A673 (cell line): ENCODE measurements at regions not wholly inside any gene's neighbourhood (a gene's known extent, or its start where the extent isn't known, plus 50 kb on each side); places are given as distances from the start of the nearest gene placed in this dataset.

ENCODE experiments used
- BruUV-seq: library from RNA; stranded (reverse); fragments of 400-500 nt; replicated peaks from 2 replicates; lab custom pipeline; 2021; lab: Mats Ljungman, UMichigan
- CTCF ChIA-PET: fragments of 300-600 bp; sonication (Branson Sonifier 250); formaldehyde crosslinking; loops from one replicate; lab custom pipeline; 2022; ENCODE audit warnings: antibody characterized with exemption; lab: Charles Lee
- POLR2A ChIA-PET: fragments of 300-600 bp; sonication (Branson Sonifier 250); formaldehyde crosslinking; loops from one replicate; lab custom pipeline; 2022; ENCODE audit warnings: antibody characterized with exemption; ENCODE audit not compliant: low non-redundant PET; lab: Charles Lee
- DNase-seq: peaks from one replicate; pipeline ENCODE4 v3.0.0-alpha.2; 2015; ENCODE audit warnings: low spot score
- H3K27ac ChIP-seq: fragments of 200-600 bp; sonication (generic); 2 replicates; pipeline ENCODE4 v1.5.1; 2016; ENCODE audit warnings: mixed run types, low read depth, mild to moderate bottlenecking, mixed read lengths, antibody characterized with exemption, low read length; ENCODE audit not compliant: poor library complexity, severe bottlenecking
- H3K27me3 ChIP-seq: fragments of 200-600 bp; sonication (generic); replicated peaks from 2 replicates; pipeline ENCODE4 v1.6.1; 2017; ENCODE audit warnings: mixed run types, low read depth, mild to moderate bottlenecking, mixed read lengths, antibody characterized with exemption, low read length; ENCODE audit not compliant: insufficient read depth, poor library complexity
- H3K36me3 ChIP-seq: fragments of 200-600 bp; sonication (generic); 2 replicates; pipeline ENCODE4 v1.6.1; 2016; ENCODE audit warnings: mixed run types, mild to moderate bottlenecking, mixed read lengths, antibody characterized with exemption, low read length; ENCODE audit not compliant: insufficient read depth, poor library complexity, severe bottlenecking
- H3K4me1 ChIP-seq: fragments of 200-600 bp; sonication (generic); 2 replicates; pipeline ENCODE4 v1.6.1; 2017; ENCODE audit warnings: mixed run types, mild to moderate bottlenecking, mixed read lengths, antibody characterized with exemption, low read length; ENCODE audit not compliant: insufficient read depth, poor library complexity, severe bottlenecking
- H3K4me3 ChIP-seq: fragments of 200-600 bp; sonication (generic); 2 replicates; pipeline ENCODE4 v1.5.1; 2016; ENCODE audit warnings: low read depth, mixed run types, mild to moderate bottlenecking, mixed read lengths, low read length; ENCODE audit not compliant: poor library complexity, severe bottlenecking
- H3K9me3 ChIP-seq: fragments of 200-600 bp; sonication (generic); 2 replicates; pipeline ENCODE4 v1.6.1; 2016; ENCODE audit warnings: mixed run types, low read depth, mild to moderate bottlenecking, mixed read lengths, antibody characterized with exemption, low read length; ENCODE audit not compliant: poor library complexity, severe bottlenecking
- CTCF ChIP-seq: fragments of 300-800, 200-600 bp; sonication (generic); conservative IDR thresholded peaks from 2 replicates; pipeline ENCODE4 v1.5.1; 2017; ENCODE audit warnings: low read depth, mild to moderate bottlenecking, antibody characterized with exemption, low read length, moderate library complexity, mixed read lengths
- EZH2 ChIP-seq: fragments of 200-600 bp; sonication (generic); IDR thresholded peaks from 2 replicates; pipeline ENCODE4 v1.6.1; 2017; ENCODE audit warnings: borderline replicate concordance, low read depth, mild to moderate bottlenecking, mixed read lengths, antibody characterized with exemption, low read length; ENCODE audit not compliant: poor library complexity, severe bottlenecking
- intact Hi-C: fragments of 100-400 bp; cut with micrococcal nuclease; formaldehyde crosslinking; loops from one replicate; pipeline ENCODE4 v1.10.0; 2022; ENCODE audit not compliant: unreplicated experiment

GRCh38 chrX:34886011-34886410 lies 56.6 kb upstream of the FAM47B start:
- intact Hi-C loops = no loop called here
- no TSS peak for BruUV-seq
- no peaks in the 10 kb centered on the region for H3K36me3 ChIP-seq
- H3K4me1 ChIP-seq = peaks cover 8% of the 10 kb centered on the region
- no peaks in the 10 kb centered on the region for H3K9me3 ChIP-seq
- H3K27ac ChIP-seq = no peak overlapping the region
- CTCF ChIA-PET = no interaction called here
- TF ChIP-seq EZH2 = no peak
- no peak for TF ChIP-seq CTCF
- H3K4me3 ChIP-seq = no peak overlapping the region
- no peaks in the 10 kb centered on the region for H3K27me3 ChIP-seq
- POLR2A ChIA-PET = no interaction called here
- DNase-seq = no peak

DNA sequence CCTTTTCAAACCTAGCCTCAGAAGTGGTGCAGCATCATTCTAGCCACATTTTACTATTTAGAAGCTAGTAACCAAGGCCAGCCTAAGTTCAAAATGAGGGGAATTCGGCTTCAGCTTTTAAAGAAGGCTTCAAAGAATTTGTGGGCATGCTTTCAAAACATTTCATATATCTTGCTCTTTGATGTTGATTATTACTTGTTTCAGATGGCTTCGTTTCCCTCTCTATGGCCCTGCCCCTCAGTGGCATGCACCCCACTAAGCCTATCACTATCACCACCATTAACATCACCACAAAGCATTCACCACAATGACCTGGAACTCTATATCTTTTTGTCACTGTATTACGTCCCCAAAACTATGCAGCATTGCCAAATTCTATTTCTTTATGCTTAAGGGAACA lies 51.2 kb upstream of the FAM47B start:
- no peak for TF ChIP-seq CTCF
- no peak for TF ChIP-seq EZH2
- Histone ChIP-seq H3K9me3 (no peaks in the 10 kb centered on the region), H3K4me3 (no peak overlapping the region), H3K36me3 (no peaks in the 10 kb centered on the region), H3K4me1 (no peaks in the 10 kb centered on the region), H3K27me3 (no peaks in the 10 kb centered on the region), H3K27ac (no peak overlapping the region)
- no peak for DNase-seq
- no TSS peak for BruUV-seq
- CTCF ChIA-PET = no interaction called here
- POLR2A ChIA-PET = no interaction called here
- intact Hi-C loops = loop anchor here (10.0 kb wide), 1 partner anchor 1973 kb away; no protein-coding TSS in a partner anchor
